ENCODE measurements at regions not wholly inside any gene's neighbourhood (a gene's known extent, or its start where the extent isn't known, plus 50 kb on each side); places are given as distances from the start of the nearest gene placed in this dataset.
A peak's percentile ranks its signal among the peaks of the same experiment; 100 is the strongest.

GRCh38 chr6:104607501-104607900 is 252.2 kb downstream of the HACE1 start:
- no peak overlapping the region for H3K4me3 ChIP-seq
- H3K36me3 ChIP-seq = no peaks in the 10 kb centered on the region
- H3K27me3 ChIP-seq = no peaks in the 10 kb centered on the region
- peaks cover 0 to 2% of the 10 kb centered on the region in 2 donors for H3K9me3 ChIP-seq
- ATAC-seq (no peak), DNase-seq (no peak)
- H3K27ac ChIP-seq = no peak overlapping the region
- no peaks in the 10 kb centered on the region for H3K4me1 ChIP-seq
- no peak for TF ChIP-seq CTCF (IDR thresholded peaks at IDR 0.05)
- intact Hi-C loops (cut with DNase I) = no loop called here

GRCh38 chr6:104606361-104606760 is 253.4 kb downstream of the HACE1 start:
- Histone ChIP-seq H3K9me3 (no peaks in the 10 kb centered on the region), H3K27ac (no peak overlapping the region), H3K4me3 (no peak overlapping the region), H3K27me3 (no peaks in the 10 kb centered on the region), H3K36me3 (no peaks in the 10 kb centered on the region), H3K4me1 (no peaks in the 10 kb centered on the region)
- no peak for DNase-seq
- no peak for TF ChIP-seq CTCF (IDR thresholded peaks at IDR 0.05)
- ATAC-seq = peak; percentile 63
- intact Hi-C loops (cut with DNase I) = no loop called here

- Histone ChIP-seq H3K27ac (no peak overlapping the region), H3K36me3 (no peaks in the 10 kb centered on the region), H3K27me3 (no peaks in the 10 kb centered on the region), H3K4me1 (no peaks in the 10 kb centered on the region), H3K9me3 (no peaks in the 10 kb centered on the region), H3K4me3 (no peak overlapping the region)
- intact Hi-C loops (cut with DNase I) = no loop called here
- DNase-seq (no peak), ATAC-seq (no peak)
- TF ChIP-seq CTCF (IDR thresholded peaks at IDR 0.05) = no peak
Observed at GRCh38 chr6:104604685-104605084, 255.0 kb downstream of the HACE1 start.

GRCh38 chr6:104603108-104603745 is 256.5 kb downstream of the HACE1 start:
- ATAC-seq = no peak
- Histone ChIP-seq H3K9me3 (no peaks in the 10 kb centered on the region), H3K36me3 (no peaks in the 10 kb centered on the region), H3K4me3 (no peak overlapping the region), H3K27ac (no peak overlapping the region), H3K4me1 (no peaks in the 10 kb centered on the region), H3K27me3 (no peaks in the 10 kb centered on the region)
- intact Hi-C loops (cut with DNase I) = no loop called here
- DNase-seq = no peak
- TF ChIP-seq CTCF (IDR thresholded peaks at IDR 0.05) = no peak

GRCh38 chr6:104601721-104602120 is 258.0 kb downstream of the HACE1 start:
- Histone ChIP-seq H3K27ac (no peak overlapping the region), H3K36me3 (no peaks in the 10 kb centered on the region), H3K27me3 (no peaks in the 10 kb centered on the region), H3K4me3 (no peak overlapping the region), H3K4me1 (no peaks in the 10 kb centered on the region), H3K9me3 (no peaks in the 10 kb centered on the region)
- TF ChIP-seq CTCF (IDR thresholded peaks at IDR 0.05) = no peak
- DNase-seq (peak in 2 of 4 donors; percentile 56 to 64), ATAC-seq (no peak)
- intact Hi-C loops (cut with DNase I) = no loop called here

Data from left lung (tissue), 4 donors.